ENCODE measurements at regions not wholly inside any gene's neighbourhood (a gene's known extent, or its start where the extent isn't known, plus 50 kb on each side); places are given as distances from the start of the nearest gene placed in this dataset.

- FAIRE-seq, result no peak
- no peaks in the 10 kb centered on the region for H3K9me1 ChIP-seq (ENCODE audit: control insufficient read depth, extremely low read depth, insufficient read depth, low read length)
- no peak overlapping the region for H2AFZ ChIP-seq (ENCODE audit: control insufficient read depth, low read length)
- H3K9me3 ChIP-seq (ENCODE audit: control insufficient read depth, low read depth, low read length), result no peaks in the 10 kb centered on the region
- no peak overlapping the region for H3K4me3 ChIP-seq (ENCODE audit: control insufficient read depth in 2 of 3, extremely low read depth in 1 of 3, insufficient read depth in 2 of 3, low read depth in 1 of 3, low read length in 3 of 3)
- TF ChIP-seq EZH2 (IDR thresholded peaks at IDR 0.05; ENCODE audit: low read length) (no peak), CTCF (optimal IDR thresholded peaks at IDR 0.05 in 1 of 3, IDR thresholded peaks at IDR 0.05 in 1 of 3, conservative IDR thresholded peaks at IDR 0.05 in 1 of 3; ENCODE audit: extremely low read depth in 1 of 3, insufficient read depth in 2 of 3, low read length in 3 of 3) (no peak)
- no peaks in the 10 kb centered on the region for H4K20me1 ChIP-seq (ENCODE audit: control insufficient read depth, extremely low read depth, insufficient read depth, low read length)
- H3K27ac ChIP-seq (ENCODE audit: control insufficient read depth, insufficient read depth, low read length), result no peak overlapping the region
- no peak overlapping the region for H3K4me2 ChIP-seq (ENCODE audit: control insufficient read depth, extremely low read depth, insufficient read depth, low read depth, low read length)
- no peak overlapping the region for H3K9ac ChIP-seq (ENCODE audit: control insufficient read depth, extremely low read depth, insufficient read depth, low read length)
- no peaks in the 10 kb centered on the region for H3K79me2 ChIP-seq (ENCODE audit: control insufficient read depth, insufficient read depth, low read length)
- DNase-seq (ENCODE audit: low read depth, low spot score), result no peak
- no peaks in the 10 kb centered on the region for H3K4me1 ChIP-seq (ENCODE audit: control insufficient read depth, extremely low read depth, insufficient read depth, low read length)
- dilution Hi-C loops (cut with MboI; ENCODE audit: extremely low pct_ligation_motif_present, low sequenced_read_pairs), result no loop called here
- H3K36me3 ChIP-seq (ENCODE audit: control insufficient read depth in 2 of 2, extremely low read depth in 1 of 2, insufficient read depth in 2 of 2, low read length in 2 of 2), result no peaks in the 10 kb centered on the region
- no peaks in the 10 kb centered on the region for H3K27me3 ChIP-seq (ENCODE audit: control insufficient read depth, extremely low read depth, insufficient read depth, low read length)
Observed at GRCh38 chr11:113538451-113539412, 63.5 kb upstream of the DRD2 start.

- H3K9me3 ChIP-seq (ENCODE audit: control insufficient read depth, low read depth, low read length), result no peaks in the 10 kb centered on the region
- dilution Hi-C loops (cut with MboI; ENCODE audit: extremely low pct_ligation_motif_present, low sequenced_read_pairs), result no loop called here
- no peaks in the 10 kb centered on the region for H3K27me3 ChIP-seq (ENCODE audit: control insufficient read depth, extremely low read depth, insufficient read depth, low read length)
- H2AFZ ChIP-seq (ENCODE audit: control insufficient read depth, low read length), result no peak overlapping the region
- H3K4me3 ChIP-seq (ENCODE audit: control insufficient read depth in 2 of 3, extremely low read depth in 1 of 3, insufficient read depth in 2 of 3, low read depth in 1 of 3, low read length in 3 of 3), result no peak overlapping the region
- H4K20me1 ChIP-seq (ENCODE audit: control insufficient read depth, extremely low read depth, insufficient read depth, low read length), result no peaks in the 10 kb centered on the region
- H3K9me1 ChIP-seq (ENCODE audit: control insufficient read depth, extremely low read depth, insufficient read depth, low read length), result no peaks in the 10 kb centered on the region
- no peak overlapping the region for H3K9ac ChIP-seq (ENCODE audit: control insufficient read depth, extremely low read depth, insufficient read depth, low read length)
- DNase-seq (ENCODE audit: low read depth, low spot score) (no peak), FAIRE-seq (no peak)
- TF ChIP-seq CTCF (optimal IDR thresholded peaks at IDR 0.05 in 1 of 3, IDR thresholded peaks at IDR 0.05 in 1 of 3, conservative IDR thresholded peaks at IDR 0.05 in 1 of 3; ENCODE audit: extremely low read depth in 1 of 3, insufficient read depth in 2 of 3, low read length in 3 of 3) (no peak), EZH2 (IDR thresholded peaks at IDR 0.05; ENCODE audit: low read length) (no peak)
- H3K36me3 ChIP-seq (ENCODE audit: control insufficient read depth in 2 of 2, extremely low read depth in 1 of 2, insufficient read depth in 2 of 2, low read length in 2 of 2), result no peaks in the 10 kb centered on the region
- no peaks in the 10 kb centered on the region for H3K79me2 ChIP-seq (ENCODE audit: control insufficient read depth, insufficient read depth, low read length)
- peaks cover under 1% of the 10 kb centered on the region for H3K4me1 ChIP-seq (ENCODE audit: control insufficient read depth, extremely low read depth, insufficient read depth, low read length)
- no peak overlapping the region for H3K4me2 ChIP-seq (ENCODE audit: control insufficient read depth, extremely low read depth, insufficient read depth, low read depth, low read length)
- H3K27ac ChIP-seq (ENCODE audit: control insufficient read depth, insufficient read depth, low read length), result no peak overlapping the region
Observed at GRCh38 chr11:113534625-113535024, 59.4 kb upstream of the DRD2 start.
